SK-N-SH treated with all-trans-retinoic acid at 6 μM for 48 hours (cell line): ENCODE measurements at regions not wholly inside any gene's neighbourhood (a gene's known extent, or its start where the extent isn't known, plus 50 kb on each side); places are given as distances from the start of the nearest gene placed in this dataset.

Experiments used
- PATZ1 ChIP-seq: fragments of 250-450 bp; sonication (Bioruptor Pico); IDR thresholded peaks from 2 replicates; pipeline ENCODE4 v1.8.0; 2020; ENCODE audit warnings: mild to moderate bottlenecking, moderate library complexity, borderline replicate concordance
- ZFP30 ChIP-seq: fragments of 450-650 bp; formaldehyde crosslinking; IDR thresholded peaks from 2 replicates; pipeline ENCODE4 v1.5.0; 2022; ENCODE audit warnings: mild to moderate bottlenecking, moderate library complexity

- no peak for TF ChIP-seq PATZ1 (CRISPR knock-in tag)
- no peak for TF ChIP-seq ZFP30 (CRISPR knock-in tag)
Measured at GRCh38 chr10:89867964-89868363, 166.6 kb downstream of the KIF20B start.
